ENCODE measurements at regions not wholly inside any gene's neighbourhood (a gene's known extent, or its start where the extent isn't known, plus 50 kb on each side); places are given as distances from the start of the nearest gene placed in this dataset.
"Not testable (repeated sequence)": the region's sequence is repeated elsewhere in the genome, so short reads cannot be mapped to it uniquely, and the experiment has no call there.

DNA sequence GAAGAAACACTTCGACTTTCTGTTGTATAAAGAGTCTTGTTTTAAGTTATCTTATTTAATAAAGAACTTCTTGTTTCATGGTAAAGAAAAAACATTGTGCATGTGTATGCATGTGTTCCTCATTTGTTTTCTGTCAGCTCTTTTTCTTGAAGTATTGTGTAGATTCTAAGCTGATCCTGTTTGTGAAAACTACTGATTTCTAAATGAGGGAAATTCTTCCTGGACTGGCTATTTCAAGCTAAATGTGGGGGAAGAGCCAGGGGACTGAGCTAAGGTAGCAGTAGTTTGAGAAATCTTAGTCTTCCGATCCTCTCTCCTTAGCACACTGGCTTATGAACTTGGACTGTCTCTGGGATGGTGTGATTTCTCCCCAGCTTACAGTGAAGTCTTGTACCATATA lies 56.4 kb upstream of the RBMS1 start:
- DNase-seq (ENCODE audit: low read depth), result no peak

DNA sequence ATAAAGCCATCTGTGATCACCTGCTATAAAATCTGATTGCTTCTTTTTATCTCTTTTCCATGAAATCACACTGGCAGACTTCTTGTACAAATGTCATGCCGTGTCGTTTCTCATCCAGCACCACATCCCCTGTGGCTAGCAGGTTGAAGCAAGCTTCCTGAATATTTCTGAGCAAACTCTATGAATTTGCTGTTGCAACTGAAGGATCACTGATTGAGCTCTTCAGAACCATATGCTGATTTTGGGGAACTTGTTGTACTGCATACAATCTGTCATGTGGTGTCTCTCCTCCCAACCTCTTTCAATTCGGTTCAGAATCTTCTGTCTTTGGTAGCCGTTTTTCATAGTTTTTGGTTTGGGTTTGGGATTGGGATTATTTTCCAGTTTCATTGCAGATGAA lies 57.7 kb upstream of the RBMS1 start:
- DNase-seq (ENCODE audit: low read depth), result no peak

DNA sequence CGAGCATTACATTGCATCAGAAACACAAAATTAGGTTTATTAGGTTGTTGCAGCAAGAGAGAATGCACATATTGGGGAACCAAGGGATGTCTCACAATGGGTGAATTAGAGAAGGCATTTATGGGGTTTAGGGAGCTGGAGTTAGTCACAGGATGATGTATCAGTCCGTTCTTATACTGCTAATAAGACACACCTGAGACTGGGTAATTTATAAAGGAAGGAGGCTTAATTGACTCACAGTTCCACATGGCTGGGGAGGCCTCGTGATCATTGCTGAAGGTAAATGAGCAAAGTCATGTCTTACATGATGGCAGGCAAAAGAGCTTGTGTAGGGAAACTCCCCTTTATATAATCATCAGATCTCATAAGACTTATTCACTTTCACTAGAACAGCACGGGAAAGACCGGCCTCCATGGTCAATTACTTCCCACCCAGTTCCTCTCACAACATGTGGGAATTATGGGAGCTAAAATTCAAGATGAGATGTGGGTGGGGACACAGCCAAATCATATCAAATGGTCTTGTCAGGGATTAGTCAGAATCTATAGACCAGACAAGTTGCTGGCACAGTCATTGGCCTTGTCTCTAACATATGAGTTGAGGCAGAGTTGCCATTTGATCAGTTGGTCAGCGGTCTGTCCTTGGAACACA lies 61.9 kb upstream of the RBMS1 start:
- no peak for DNase-seq (ENCODE audit: low read depth)

DNA sequence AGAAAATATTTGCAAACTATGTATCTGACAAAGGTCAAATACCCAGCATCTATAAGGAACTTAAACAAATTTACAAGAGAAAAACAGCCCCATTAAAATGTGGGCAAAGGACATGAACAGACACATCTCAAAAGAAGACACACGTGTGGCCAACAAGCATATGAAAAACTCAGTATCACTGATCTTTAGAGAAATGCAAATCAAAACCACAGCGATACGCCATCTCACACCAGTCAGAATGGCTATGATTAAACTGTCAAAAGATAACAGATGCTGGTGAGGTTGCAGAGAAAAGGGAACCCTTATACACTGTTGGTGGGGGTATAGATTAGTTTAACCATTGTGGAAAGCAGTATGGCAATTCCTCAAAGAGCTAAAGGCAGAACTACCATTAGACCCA lies 64.3 kb upstream of the RBMS1 start:
- DNase-seq (ENCODE audit: low read depth), result no peak

DNA sequence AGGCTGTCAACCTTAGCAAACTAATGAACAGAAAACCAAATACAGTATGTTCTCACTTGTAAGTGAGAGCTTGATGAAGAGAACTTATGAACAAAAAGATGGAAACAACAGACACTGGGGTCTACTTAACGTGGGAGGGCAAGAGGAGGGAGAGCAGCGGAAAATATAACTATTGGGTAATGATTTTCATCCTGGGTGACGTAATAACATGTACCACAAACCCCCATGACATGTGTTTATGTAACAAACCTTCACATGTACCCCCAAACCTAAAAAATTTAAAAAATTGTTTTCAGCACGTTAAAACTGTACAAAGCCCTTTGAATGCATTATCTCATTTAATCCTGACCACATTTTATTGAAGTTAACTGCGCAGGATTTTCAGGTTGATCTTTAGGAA lies 64.9 kb upstream of the RBMS1 start:
- DNase-seq (ENCODE audit: low read depth), result no peak

DNA sequence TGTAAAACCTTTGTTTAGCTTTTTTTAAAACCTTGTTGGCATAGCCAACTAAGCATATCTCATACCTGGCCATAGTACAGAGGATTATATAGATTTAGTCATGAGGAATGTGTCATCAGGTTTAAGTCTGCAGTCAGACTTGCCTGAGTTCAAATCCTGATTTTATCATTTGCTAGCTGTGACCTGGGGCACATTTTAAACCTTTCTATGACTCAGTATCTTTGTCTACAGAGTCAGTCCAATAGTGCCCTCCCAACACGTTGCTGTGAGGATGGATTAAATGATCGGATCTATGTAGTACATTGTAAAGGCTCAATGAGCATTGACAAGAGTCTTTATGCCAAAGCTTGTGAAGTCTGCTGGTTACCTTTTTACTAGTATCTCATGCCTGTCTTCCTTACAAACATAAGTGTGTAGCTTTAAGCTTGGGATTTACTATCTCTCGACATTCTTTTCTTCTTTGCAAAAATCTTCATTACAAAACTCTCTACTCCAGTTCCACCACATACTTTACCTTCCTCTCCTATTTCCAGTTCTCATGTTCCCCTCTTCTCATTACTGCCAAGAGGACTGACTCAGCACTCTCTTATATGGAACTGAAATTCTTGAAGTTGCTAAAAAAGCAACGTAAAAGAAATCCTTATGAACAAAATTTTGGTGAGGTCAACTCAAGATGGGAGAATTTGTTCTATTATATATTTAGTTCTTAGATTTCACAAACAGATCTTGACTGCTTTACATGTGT lies 68.1 kb upstream of the RBMS1 start:
- no peak for DNase-seq (ENCODE audit: low read depth)

DNA sequence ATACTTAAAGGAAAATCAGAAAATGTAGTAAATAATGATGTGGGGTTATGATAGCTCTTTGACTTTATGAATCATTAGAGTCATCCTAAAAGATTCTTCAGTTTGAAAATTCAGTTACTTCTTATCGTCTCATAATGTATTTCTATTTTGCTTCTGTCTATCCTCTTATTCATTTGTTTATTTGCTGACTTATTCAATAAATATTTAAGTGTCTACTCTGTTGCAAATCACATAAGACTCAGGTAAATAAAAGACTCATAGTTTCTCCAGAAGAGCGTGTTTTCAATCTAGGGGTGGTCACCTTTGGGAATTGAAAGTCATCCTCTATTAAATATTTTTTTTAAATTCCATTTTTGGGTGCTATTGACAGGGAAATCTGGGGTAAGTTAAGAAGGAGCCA lies 69.1 kb upstream of the RBMS1 start:
- no peak for DNase-seq (ENCODE audit: low read depth)

DNA sequence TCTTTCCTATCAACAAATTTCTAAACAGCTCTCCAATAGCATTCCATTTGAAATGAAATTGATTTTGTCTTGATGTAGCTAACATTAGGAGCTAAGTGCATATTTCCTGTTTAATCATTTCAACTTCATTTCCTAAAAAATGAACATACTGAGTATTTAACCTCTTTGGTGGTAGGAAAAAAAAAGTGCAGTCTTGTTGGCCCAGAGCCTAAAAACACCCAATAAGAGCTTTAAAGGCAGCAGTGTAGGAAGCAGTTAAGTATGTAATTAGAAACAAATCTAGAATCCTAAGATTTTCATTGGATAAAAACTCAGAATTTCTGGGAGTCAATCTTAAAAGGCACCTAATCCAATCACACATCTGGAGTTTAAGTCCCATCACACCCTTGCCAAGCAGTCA lies 71.0 kb upstream of the RBMS1 start:
- no peak for DNase-seq (ENCODE audit: low read depth)

DNA sequence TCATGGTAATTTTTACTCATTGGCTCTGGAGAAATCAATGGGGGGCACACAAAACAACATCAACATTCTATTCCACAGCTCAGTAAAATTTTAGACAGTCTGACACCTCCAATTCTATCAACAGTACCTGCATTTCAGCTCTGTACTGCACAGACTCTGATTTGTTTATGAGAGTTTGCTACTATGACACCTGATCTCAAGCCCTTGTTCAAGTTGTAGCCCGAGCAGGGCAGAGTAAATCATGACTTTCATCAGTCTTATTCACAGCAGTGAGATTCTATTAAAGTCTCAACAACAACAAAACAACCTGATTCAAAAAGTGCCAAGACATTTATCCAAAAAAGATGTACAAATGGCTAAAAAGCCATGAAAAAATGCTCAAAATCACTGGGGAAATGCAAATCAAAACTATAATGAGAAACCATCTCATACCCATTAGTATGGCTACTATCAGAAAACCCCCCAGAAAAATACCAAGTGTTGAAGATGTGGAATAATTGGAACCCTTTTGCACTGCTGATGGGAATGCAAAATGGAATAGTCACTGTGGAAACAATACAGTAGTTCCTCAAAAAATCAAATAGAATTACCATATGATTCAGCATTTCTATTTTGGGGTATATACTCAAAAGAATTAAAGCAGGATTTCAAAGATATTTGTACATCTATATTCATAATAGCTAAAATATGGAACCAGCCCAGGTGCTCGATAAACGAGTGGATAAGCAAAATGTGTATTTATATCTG lies 71.7 kb upstream of the RBMS1 start:
- no peak for DNase-seq (ENCODE audit: low read depth)

DNA sequence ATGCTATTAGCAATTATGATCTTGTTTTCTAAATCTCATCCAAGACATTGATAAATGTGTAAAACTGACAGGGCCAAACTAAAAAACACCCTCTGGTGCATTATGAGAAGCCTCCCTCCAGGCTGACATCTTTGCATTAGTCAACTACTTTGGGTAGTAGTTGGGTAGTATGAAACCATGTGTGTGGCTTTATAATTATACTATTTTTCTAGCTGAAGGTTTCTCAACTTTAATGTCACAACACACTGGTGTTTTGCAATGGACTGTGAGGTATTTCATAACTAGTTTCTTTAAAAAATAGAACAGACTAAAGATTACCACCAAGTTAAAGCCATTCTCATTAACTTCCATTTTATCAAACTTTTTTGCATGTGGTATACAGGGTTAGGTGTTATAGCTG lies 73.1 kb upstream of the RBMS1 start:
- DNase-seq (ENCODE audit: low read depth), result no peak

DNA sequence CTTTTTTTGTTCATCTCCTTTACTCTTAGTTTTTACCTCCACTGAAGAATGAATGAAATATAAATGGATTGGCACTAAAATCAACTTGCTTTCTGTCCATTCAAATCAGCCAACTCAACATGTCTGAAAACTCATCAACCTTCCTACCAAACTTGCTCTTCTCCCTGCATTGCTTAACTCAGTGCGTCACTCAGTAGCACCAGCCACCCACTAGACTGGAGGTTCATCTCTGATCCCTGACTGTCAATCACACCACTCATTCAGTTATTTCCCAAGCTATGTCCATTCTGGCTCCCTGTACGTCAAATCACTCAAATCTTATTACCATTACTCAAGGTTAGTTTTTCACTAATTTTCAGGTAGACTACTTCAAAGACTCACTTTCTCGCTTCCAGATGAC lies 75.2 kb upstream of the RBMS1 start:
- no peak for DNase-seq (ENCODE audit: low read depth)

DNA sequence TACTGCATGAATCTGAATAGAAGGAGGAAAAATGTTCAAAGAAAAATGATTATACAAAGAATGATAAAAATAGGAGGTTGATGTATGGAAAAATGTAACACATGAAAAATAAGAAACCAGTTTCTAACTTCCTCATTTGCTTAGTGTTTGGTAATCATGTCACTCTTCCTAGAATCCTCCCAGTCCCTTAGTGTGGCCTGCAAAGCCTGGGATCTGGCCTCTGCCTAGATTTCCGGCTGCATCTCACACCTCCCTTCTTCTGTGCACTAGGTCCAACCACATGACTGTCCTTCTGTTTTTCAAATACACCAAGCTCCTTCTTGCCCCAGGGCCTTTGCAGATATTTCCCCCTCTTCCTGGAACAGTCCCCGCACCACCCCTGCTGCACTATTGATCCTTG lies 76.8 kb upstream of the RBMS1 start:
- DNase-seq (ENCODE audit: low read depth), result no peak

DNA sequence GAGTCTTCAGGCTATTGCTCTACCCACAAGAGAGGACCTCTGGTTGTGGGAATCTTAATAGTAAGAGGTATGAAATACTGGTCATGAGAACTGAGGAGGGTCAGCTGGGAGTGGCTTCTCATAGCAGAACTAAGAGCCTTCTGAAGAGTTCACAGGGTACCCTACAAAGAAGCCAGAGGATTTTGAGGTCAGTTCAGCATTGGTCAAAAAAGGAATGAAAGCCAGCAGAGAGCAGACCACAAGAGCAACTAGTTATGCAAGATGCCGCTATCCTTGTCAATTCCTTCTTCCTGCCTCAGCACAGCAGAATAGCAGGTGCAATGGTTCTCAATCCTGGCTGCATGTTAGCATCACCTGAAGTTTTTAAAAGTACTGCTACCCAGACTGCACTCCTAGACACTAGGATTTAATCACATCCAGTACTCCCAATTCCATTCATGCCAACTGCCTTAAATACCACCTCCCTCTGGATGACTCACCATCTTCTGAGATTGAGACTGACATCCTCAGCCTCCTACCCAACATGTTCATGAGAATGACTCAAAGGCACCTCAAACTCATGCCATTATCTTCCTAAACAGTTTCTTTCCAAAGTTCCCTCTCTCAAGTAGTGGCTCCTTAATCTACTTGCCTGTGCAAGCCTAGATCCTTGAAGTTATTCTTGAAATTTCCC lies 81.0 kb upstream of the RBMS1 start:
- DNase-seq (ENCODE audit: low read depth), result no peak

DNA sequence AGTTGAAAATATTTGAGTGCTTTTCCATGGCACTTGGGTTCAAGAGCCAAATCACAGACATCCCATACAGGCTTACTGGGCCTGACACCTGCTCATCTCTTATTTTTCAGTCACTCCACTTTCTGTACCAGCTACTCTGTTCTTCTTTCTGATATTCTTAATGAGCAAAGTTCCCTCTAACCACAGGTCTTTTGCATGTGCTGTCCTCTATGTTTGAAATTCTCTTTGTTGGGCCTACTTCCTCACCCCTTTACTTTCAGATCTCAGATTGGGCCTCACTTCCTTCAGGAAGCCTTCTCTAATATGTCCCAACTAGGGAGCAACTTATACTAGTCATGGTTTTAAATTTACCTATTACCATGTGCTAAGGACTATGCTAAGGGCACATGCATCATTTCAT lies 81.8 kb upstream of the RBMS1 start:
- DNase-seq (ENCODE audit: low read depth), result no peak

DNA sequence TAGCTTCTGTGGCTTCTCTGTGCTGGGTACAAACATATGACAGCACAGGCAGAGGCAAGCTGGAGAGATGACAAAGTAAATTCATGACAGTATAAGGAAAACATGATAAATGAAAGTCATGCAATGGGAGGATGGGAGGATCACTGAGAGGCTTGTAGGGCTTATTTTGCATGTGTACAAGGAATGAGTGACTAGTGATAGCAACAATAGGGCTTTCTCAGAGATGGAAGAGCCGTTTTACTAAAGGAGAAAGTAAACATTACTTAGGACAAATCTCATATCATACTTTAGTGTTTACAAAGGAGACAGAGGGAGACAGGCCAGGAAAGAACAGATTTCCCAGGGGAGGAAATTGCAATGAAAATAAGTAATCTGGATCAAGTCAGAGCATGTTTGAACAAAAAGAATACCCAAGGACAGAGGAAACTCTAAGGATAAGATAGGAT lies 82.5 kb upstream of the RBMS1 start:
- DNase-seq (ENCODE audit: low read depth), result no peak

DNA sequence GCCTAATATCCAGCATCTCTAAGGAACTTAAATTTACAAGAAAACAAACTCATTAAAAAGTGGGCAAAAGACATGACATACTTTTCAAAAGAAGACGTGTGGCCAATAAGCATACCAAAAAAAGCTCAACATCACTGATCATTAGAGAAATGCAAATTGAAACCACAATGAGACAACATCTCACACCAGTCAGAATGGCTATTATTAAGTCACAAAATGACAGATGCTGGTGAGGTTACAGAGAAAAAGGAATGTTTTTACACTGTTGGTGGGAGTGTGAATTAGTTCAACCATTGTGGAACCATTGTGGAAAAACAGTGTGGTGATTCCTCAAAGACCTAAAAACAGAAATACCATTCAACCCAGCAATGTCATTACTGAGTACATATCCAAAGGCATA lies 83.5 kb upstream of the RBMS1 start:
- not testable (repeated sequence) for DNase-seq (ENCODE audit: low read depth)

DNA sequence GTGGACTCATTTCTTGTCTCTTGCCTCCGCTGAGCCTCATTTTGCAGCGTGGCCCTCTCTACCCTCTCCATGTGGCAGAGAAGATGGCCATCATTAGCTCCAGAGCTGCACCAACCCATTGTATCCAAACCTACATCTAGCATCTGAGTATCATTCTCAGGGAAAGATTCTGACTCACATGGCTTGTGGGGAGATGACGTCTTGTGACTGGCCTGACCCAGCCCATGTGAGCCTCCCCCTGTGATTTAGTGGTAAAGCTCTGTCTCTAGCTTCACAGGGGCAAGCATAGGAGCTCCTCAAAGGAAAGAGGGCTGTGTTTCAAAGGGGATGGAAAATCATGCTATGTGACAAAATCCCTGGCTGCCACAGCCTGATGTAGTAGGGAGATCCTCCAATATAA lies 87.4 kb upstream of the RBMS1 start:
- no peak for DNase-seq (ENCODE audit: low read depth)

DNA sequence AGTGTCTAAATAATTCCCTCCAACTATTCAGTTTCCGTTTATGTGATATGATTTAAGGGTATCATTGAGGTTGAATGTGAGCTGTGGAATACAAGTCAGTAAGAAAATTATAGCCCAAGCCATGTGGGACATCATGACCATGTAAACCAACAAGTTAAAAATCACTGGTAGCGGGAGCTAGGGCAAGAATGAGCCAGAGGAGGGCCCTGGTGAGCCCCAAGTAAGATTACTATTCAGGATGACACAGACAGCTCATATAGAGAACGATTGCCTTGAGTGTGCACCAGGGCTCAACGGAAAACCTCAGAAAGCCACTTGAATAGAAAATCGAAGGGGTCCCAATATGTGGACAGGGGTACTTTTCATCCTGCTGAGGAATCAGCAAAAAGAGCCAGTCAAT lies 87.8 kb upstream of the RBMS1 start:
- DNase-seq (ENCODE audit: low read depth), result no peak

DNA sequence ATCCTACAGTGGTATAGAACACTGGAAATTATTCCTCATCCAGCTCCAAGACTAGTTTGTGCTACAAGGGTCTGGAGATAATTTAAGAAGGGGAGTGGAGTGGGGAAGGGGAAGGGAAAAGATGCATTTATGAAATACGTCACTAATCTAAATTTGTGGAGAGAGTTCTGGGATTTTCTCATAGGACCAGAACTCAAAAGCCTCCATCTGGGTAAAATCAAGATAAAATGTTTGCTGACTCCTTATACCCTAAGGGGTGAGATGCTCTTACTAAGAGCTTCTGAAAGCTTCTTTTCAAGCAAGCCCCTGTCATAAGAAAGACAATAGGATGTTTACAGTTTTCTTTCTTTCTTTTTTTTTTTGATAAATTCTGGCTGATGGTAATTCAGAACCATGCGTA lies 88.5 kb upstream of the RBMS1 start:
- DNase-seq (ENCODE audit: low read depth), result no peak

DNA sequence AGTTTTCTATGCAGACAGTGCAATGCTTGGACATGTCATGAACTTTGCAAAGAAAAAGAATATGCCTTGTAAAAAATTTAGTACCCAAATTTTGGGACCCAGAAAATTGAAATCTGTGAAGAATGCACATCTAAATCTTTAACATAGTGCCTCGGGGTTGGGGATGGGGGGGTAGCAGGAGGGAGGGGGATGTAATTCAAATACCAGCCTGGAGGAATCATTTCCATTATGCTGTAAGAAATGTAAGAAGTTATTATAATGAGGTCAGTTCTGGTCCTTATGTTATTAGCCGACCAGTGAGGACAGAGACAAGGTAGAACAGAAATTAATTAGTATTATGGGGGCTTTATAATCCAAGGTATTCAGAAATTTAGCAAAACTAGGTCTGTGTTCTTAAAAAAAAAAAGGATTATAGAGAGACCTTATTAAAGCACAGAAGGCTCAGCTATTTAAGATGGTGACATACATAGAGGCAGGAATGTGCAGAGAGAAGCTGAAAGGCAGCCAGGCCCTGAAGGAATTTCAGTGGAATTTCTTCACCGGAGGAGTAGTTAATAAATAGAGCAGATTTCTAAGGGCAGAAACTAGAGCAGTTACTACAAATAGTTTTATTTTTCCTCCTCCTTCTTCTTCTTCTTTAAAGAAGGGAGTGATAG lies 89.0 kb upstream of the RBMS1 start:
- no peak for DNase-seq (ENCODE audit: low read depth)

DNA sequence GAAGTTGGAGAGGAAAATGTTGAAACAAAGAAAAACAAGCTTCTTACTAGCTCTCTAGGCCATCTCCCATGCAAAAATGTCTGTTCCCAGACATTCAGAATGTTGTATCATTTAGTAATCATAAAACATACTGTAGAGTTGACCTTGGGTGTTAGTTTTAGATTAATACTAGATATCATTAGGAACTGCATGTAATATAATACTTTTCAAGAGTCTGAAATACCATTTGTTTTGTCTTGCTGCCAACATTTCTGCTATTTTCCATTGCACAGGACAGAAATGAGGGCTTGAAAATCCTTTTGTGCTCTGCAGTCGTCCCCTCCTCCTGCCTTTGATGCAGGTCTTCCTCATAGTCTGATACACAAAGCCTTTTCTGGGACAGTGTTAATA lies 89.5 kb upstream of the RBMS1 start:
- DNase-seq (ENCODE audit: low read depth), result no peak

DNA sequence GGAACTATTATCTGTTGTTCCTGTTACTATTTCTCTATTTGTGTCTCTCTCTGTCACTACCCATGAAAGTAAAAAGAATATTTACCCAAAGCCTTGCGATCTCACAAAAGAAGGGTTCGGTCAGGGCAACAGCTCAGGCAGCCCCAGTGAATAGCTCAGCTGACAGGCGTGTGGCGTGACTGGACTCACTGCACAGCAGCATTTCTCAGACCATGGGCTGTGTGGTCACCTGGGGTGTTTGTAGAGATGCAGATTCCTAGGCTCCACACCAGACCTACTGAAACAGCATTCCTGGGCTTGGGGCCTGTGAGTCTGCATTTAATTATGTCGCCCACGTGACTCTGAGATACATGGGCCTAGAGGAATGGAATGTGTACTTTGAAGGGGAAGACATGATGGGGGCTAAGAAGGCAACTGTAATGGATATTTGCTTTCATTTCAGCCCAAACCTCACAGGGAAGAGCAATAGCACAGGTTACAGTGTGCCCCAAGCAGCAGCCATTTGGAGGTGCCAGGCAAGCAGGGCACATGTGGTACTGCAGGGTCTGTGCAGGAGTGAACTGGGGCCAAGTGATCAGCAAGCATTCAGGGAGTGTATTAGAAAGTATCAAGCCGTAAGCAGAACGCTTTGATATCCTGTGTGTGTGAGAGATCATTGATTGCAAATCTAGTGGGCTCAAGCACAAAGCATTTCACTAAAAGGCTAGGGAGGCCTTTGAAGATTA lies 90.4 kb upstream of the RBMS1 start:
- DNase-seq (ENCODE audit: low read depth), result no peak
